NB4 (cell line): ENCODE measurements at regions not wholly inside any gene's neighbourhood (a gene's known extent, or its start where the extent isn't known, plus 50 kb on each side); places are given as distances from the start of the nearest gene placed in this dataset.
A peak's percentile ranks its signal among the peaks of the same experiment; 100 is the strongest.

Source experiments
- DNase-seq: peaks from one replicate; pipeline ENCODE4 v3.0.0; 2010; ENCODE audit warnings: low read depth
- H3K4me3 ChIP-seq: one replicate; pipeline ENCODE4 v1.5.1; 2011; ENCODE audit warnings: mild to moderate bottlenecking, low read depth, low read length, moderate library complexity
- MYC ChIP-seq: IDR thresholded peaks from 2 replicates; pipeline ENCODE4 v1.6.1; 2011; ENCODE audit warnings: low read depth, low read length
- POLR2A ChIP-seq: IDR thresholded peaks from 2 replicates; pipeline ENCODE4 v1.6.1; 2011; ENCODE audit warnings: mild to moderate bottlenecking; ENCODE audit not compliant: insufficient read length; ENCODE audit errors: extremely low read depth
- TF ChIP-seq, protein P1 (sequence below): IDR thresholded peaks from one replicate; pipeline ENCODE4 v1.5.1; 2012; ENCODE audit warnings: low read depth, low read length
- TF ChIP-seq, protein P2 (sequence below): IDR thresholded peaks from 2 replicates; pipeline ENCODE4 v1.6.1; 2011; ENCODE audit warnings: low read depth, low read length

DNA sequence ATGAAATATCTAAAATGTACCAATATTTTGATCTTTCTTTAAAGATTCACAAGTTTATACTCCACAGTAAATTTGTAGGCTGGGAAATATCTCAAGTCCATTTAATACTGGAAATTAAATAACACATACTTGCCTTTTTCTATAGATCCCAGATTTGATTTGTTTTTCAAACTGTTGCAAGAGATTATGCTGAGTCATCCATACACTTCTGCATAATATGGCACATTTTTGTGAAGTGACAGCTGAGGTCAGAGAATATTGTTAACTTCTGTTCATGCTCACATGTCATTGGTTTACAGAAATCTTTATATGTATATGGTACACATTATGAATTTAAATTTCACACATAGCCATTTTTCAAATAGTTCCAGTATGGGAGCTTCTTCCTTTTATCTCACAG lies 1066.3 kb upstream of the NUDT12 start:
- peak; percentile 2 for DNase-seq
- no peak overlapping the region for H3K4me3 ChIP-seq
- TF ChIP-seq MYC (no peak), POLR2A (no peak)
- TF ChIP-seq, protein P1, sequence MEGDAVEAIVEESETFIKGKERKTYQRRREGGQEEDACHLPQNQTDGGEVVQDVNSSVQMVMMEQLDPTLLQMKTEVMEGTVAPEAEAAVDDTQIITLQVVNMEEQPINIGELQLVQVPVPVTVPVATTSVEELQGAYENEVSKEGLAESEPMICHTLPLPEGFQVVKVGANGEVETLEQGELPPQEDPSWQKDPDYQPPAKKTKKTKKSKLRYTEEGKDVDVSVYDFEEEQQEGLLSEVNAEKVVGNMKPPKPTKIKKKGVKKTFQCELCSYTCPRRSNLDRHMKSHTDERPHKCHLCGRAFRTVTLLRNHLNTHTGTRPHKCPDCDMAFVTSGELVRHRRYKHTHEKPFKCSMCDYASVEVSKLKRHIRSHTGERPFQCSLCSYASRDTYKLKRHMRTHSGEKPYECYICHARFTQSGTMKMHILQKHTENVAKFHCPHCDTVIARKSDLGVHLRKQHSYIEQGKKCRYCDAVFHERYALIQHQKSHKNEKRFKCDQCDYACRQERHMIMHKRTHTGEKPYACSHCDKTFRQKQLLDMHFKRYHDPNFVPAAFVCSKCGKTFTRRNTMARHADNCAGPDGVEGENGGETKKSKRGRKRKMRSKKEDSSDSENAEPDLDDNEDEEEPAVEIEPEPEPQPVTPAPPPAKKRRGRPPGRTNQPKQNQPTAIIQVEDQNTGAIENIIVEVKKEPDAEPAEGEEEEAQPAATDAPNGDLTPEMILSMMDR: no peak

DNA sequence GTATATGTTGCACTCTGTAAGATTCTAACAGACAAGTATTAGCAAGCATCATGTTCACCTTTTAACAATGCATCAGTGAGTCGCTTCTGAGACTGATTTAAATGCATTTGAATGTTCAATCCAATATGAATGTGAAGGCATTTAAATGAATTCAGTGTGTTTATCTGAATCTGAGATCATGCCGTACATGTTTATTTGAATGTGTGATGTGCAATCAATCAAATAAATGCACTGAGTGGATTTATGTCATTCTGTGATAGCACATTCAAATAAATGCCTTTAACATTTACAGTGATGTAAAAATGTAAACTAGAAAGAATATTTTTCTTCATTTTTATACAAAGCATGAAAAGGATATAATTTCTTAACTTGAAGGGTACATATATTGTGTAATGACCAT lies 1063.5 kb upstream of the NUDT12 start:
- no peak overlapping the region for H3K4me3 ChIP-seq
- TF ChIP-seq, protein P2, sequence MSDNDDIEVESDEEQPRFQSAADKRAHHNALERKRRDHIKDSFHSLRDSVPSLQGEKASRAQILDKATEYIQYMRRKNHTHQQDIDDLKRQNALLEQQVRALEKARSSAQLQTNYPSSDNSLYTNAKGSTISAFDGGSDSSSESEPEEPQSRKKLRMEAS: no peak
- TF ChIP-seq MYC (no peak), POLR2A (no peak)
- TF ChIP-seq, protein P1: no peak
- no peak for DNase-seq

DNA sequence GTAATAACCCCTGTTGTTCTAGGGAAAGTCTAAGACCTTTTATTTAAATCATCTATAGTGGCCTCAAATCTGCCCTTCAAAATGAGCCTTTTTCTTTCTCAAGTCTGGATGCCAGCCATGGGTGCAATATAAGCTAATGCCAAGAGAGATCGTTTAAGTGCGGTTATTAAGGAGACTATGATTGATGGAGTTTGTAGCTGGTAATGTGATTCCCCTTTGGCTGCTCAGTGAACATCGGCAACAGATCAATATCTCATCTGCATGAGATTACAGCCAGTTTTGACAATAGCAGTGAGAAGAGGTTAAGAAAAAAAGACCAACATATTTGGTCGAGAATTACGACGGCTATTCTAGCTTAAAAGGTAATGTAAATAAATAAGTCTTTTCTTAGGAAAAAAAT lies 1049.4 kb upstream of the NUDT12 start:
- no peak for DNase-seq
- TF ChIP-seq, protein P1: no peak
- TF ChIP-seq POLR2A: no peak
- TF ChIP-seq, protein P2: no peak
- no peak for TF ChIP-seq MYC
- H3K4me3 ChIP-seq: no peak overlapping the region

DNA sequence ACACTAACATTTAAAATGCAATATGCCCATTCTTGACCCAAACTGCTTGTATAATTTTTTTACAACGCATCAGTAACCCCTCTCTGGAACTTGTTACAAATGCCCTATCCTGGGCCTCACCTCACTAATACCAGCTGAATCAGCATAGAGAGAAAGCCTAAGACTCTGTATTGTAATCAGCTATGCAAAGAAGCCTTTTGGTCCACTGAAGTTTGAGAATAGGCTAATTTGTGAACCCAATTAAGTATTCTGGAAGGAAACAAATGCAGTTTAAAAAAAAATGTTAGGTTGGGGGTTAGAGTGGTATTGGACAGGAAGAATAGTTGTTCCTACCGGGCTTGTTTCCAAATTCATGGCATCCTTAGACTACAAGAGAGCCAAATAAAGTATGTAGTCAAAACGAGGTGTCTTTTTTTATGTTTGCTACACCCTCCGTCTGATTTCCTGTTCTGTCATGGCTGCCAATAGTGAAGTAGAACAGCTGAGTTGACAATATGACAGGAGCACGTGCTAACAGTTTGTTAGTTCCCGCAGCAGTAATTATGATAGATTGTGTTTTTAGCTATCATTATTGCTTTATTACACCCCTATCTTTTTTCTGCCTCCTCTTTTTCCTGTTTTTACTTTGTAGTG lies 1048.7 kb upstream of the NUDT12 start:
- no peak for DNase-seq
- no peak overlapping the region for H3K4me3 ChIP-seq
- TF ChIP-seq, protein P2: no peak
- TF ChIP-seq MYC: no peak
- TF ChIP-seq, protein P1: no peak
- no peak for TF ChIP-seq POLR2A

DNA sequence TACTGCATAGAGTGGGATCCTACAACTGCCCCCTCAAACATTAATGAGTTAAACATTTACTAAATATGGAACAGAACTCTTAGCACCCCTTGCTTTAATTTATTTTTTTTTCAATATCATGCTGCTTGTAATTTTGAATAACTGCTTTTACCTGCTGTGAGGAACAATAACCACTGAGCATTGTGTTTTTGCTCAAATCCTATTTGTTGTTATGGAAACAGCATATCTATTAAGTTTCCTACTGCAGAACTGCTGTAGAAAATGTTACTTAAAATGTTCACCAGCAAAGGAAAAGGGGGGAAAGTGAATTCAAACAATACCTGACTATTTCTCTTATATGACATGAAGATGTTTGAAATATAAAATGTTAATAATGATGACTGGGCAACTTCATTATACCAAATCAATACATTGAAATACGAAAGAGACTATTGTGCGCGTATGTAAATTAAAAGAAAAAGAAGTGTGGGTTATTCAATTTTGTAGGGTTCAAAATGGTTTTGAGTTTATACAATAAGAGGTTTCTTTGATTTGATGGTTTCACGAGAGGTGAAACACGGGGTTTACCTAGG lies 1043.8 kb upstream of the NUDT12 start:
- no peak for DNase-seq
- no peak for TF ChIP-seq POLR2A
- TF ChIP-seq MYC: no peak
- TF ChIP-seq, protein P1: no peak
- TF ChIP-seq, protein P2: no peak
- no peak overlapping the region for H3K4me3 ChIP-seq

DNA sequence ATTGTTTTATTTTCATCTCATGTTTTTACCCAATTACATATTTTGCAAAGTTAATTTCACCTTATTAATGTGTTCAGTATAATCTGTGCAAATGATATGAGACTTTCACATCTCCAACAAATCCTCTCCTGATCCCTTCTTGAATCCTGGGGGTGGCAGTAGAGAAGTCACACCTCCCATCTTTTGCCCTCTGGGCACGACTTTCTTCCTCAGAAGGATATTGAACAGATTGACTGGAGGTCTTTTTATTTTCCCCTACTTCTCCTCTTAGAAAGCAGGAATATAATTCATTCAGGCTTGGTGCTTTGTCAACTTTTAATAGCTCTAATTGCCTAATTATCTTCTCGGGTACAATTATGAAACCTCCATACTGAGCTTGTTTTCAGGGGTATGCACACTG lies 1037.1 kb upstream of the NUDT12 start:
- no peak overlapping the region for H3K4me3 ChIP-seq
- DNase-seq: no peak
- TF ChIP-seq, protein P1: no peak
- no peak for TF ChIP-seq POLR2A
- no peak for TF ChIP-seq MYC
- TF ChIP-seq, protein P2: no peak
